PC-3 (cell line): ENCODE measurements at regions not wholly inside any gene's neighbourhood (a gene's known extent, or its start where the extent isn't known, plus 50 kb on each side); places are given as distances from the start of the nearest gene placed in this dataset.
"Not testable (repeated sequence)": the region's sequence is repeated elsewhere in the genome, so short reads cannot be mapped to it uniquely, and the experiment has no call there.

Experiments used
- ATAC-seq: fragments of 200-7000 bp; cut with Tn5 transposase; 2 replicates; pipeline ENCODE4 v1.9.1; 2020; ENCODE audit warnings: mild to moderate bottlenecking, moderate library complexity
- BruUV-seq: library from RNA; stranded (reverse); fragments of 400-500 nt; replicated peaks from 2 replicates; lab custom pipeline; 2021; lab: Mats Ljungman, UMichigan
- CTCF ChIA-PET: fragments of 300-600 bp; sonication (Branson Sonifier 250); formaldehyde crosslinking; loops from one replicate; lab custom pipeline; 2022; ENCODE audit warnings: antibody characterized with exemption; lab: Charles Lee
- POLR2A ChIA-PET: fragments of 300-600 bp; sonication (Branson Sonifier 250); formaldehyde crosslinking; loops from one replicate; lab custom pipeline; 2022; ENCODE audit warnings: antibody characterized with exemption; ENCODE audit not compliant: unreplicated experiment; lab: Charles Lee
- DNase-seq: peaks from one replicate; pipeline ENCODE4 v3.0.0-alpha.2; 2015
- H2AFZ ChIP-seq: fragments of 300-600 bp; sonication (generic); 2 replicates; pipeline ENCODE4 v1.6.0; 2016; ENCODE audit warnings: antibody characterized with exemption, low read length
- H3F3A ChIP-seq: fragments of 300-600 bp; sonication (generic); one replicate; pipeline ENCODE4 v1.6.0; 2017; ENCODE audit warnings: antibody characterized with exemption, low read length, control low read depth, mild to moderate bottlenecking; ENCODE audit not compliant: unreplicated experiment
- H3K27ac ChIP-seq: fragments of 300-600 bp; sonication (generic); 2 replicates; pipeline ENCODE4 v1.5.1; 2016; ENCODE audit warnings: mild to moderate bottlenecking, low read length
- H3K27me3 ChIP-seq: fragments of 300-600 bp; sonication (generic); 2 replicates; pipeline ENCODE4 v1.6.1; 2016; ENCODE audit warnings: low read length, mixed read lengths
- H3K36me3 ChIP-seq: fragments of 300-600 bp; sonication (generic); 2 replicates; pipeline ENCODE4 v1.6.1; 2016; ENCODE audit warnings: low read depth, mixed run types, low read length, mixed read lengths
- H3K4me1 ChIP-seq: fragments of 300-600 bp; sonication (generic); 2 replicates; pipeline ENCODE4 v1.5.1; 2016; ENCODE audit warnings: low read length; ENCODE audit not compliant: insufficient read depth
- H3K4me2 ChIP-seq: fragments of 300-600 bp; sonication (generic); 2 replicates; pipeline ENCODE4 v1.6.0; 2016; ENCODE audit warnings: low read length
- H3K4me3 ChIP-seq: fragments of 300-600 bp; sonication (generic); 2 replicates; pipeline ENCODE4 v1.5.1; 2016; ENCODE audit warnings: mild to moderate bottlenecking, low read length, mixed read lengths
- H3K79me2 ChIP-seq: fragments of 300-600 bp; sonication (generic); 2 replicates; pipeline ENCODE4 v1.6.1; 2017; ENCODE audit warnings: low read length, mixed read lengths
- H3K9ac ChIP-seq: fragments of 300-600 bp; sonication (generic); 2 replicates; pipeline ENCODE4 v1.6.0; 2016; ENCODE audit warnings: mild to moderate bottlenecking, low read length
- H3K9me2 ChIP-seq: fragments of 300-600 bp; sonication (generic); replicated peaks from 2 replicates; pipeline ENCODE4 v1.6.1; 2016; ENCODE audit warnings: mixed run types, low read length, mixed read lengths
- H3K9me3 ChIP-seq: fragments of 300-600 bp; sonication (generic); 2 replicates; pipeline ENCODE4 v1.6.1; 2016; ENCODE audit warnings: low read length, mixed read lengths
- H4K20me1 ChIP-seq: fragments of 300-600 bp; sonication (generic); 2 replicates; pipeline ENCODE4 v1.6.1; 2016; ENCODE audit warnings: low read length, mixed read lengths
- CTCF ChIP-seq: fragments of 300-600 bp; sonication (generic); conservative IDR thresholded peaks from 2 replicates; pipeline ENCODE4 v1.5.1; 2017; ENCODE audit warnings: antibody characterized with exemption, low read depth, mild to moderate bottlenecking, low read length
- EZH2 ChIP-seq: fragments of 300-600 bp; sonication (generic); IDR thresholded peaks from one replicate; pipeline ENCODE4 v1.6.1; 2017; ENCODE audit warnings: antibody characterized with exemption, mild to moderate bottlenecking, low read length; ENCODE audit not compliant: unreplicated experiment
- EZH2phosphoT487 ChIP-seq: fragments of 300-600 bp; sonication (generic); IDR thresholded peaks from 2 replicates; pipeline ENCODE4 v1.6.1; 2018; ENCODE audit warnings: mild to moderate bottlenecking, antibody characterized with exemption, low read length, borderline replicate concordance
- intact Hi-C: fragments of 100-400 bp; cut with micrococcal nuclease; formaldehyde crosslinking; loops from 2 replicates; pipeline ENCODE4 v1.9.0; 2023

- H3K27me3 ChIP-seq, H3K4me2 ChIP-seq, H3F3A ChIP-seq, intact Hi-C loops, H3K36me3 ChIP-seq, H2AFZ ChIP-seq, BruUV-seq, H3K4me3 ChIP-seq, ATAC-seq, H3K9me3 ChIP-seq, POLR2A ChIA-PET, H3K9ac ChIP-seq, H4K20me1 ChIP-seq, DNase-seq, H3K9me2 ChIP-seq, H3K4me1 ChIP-seq, H3K27ac ChIP-seq, CTCF ChIA-PET: not testable (repeated sequence)
- H3K79me2 ChIP-seq: peaks cover 15% of the 10 kb centered on the region
These were observed 117.8 kb downstream of the CRLF3 start for GRCh38 chr17:30706461-30707335.

- H3K9ac ChIP-seq, DNase-seq, H3K4me2 ChIP-seq, H3K4me1 ChIP-seq, H3K4me3 ChIP-seq, POLR2A ChIA-PET, H3K9me2 ChIP-seq, ATAC-seq, H3K9me3 ChIP-seq, intact Hi-C loops, H4K20me1 ChIP-seq, CTCF ChIA-PET, BruUV-seq, H3K36me3 ChIP-seq, H3K27ac ChIP-seq, H3K27me3 ChIP-seq, H2AFZ ChIP-seq, H3F3A ChIP-seq: not testable (repeated sequence)
- H3K79me2 ChIP-seq: peaks cover 12% of the 10 kb centered on the region
These were observed 118.5 kb downstream of the CRLF3 start for GRCh38 chr17:30706004-30706403.

- no peak for DNase-seq
- CTCF ChIA-PET: no interaction called here
These were observed 122.9 kb downstream of the CRLF3 start for GRCh38 chr17:30701498-30701989.

GRCh38 chr17:30700833-30701232 is 123.7 kb downstream of the CRLF3 start:
- BruUV-seq, H3K9ac ChIP-seq, ATAC-seq, H3K4me3 ChIP-seq, H3K9me3 ChIP-seq, H3K79me2 ChIP-seq, H3F3A ChIP-seq, H3K27me3 ChIP-seq, H3K4me1 ChIP-seq, H3K27ac ChIP-seq, H3K4me2 ChIP-seq, H3K36me3 ChIP-seq, intact Hi-C loops, POLR2A ChIA-PET, CTCF ChIA-PET, H4K20me1 ChIP-seq, DNase-seq, H2AFZ ChIP-seq, H3K9me2 ChIP-seq: not testable (repeated sequence)

More at GRCh38 chr17:30701498-30701989, 122.9 kb downstream of the CRLF3 start:
- no peak overlapping the region for H3K4me3 ChIP-seq
- no peaks in the 10 kb centered on the region for H3K4me1 ChIP-seq
- BruUV-seq: no TSS peak
- H4K20me1 ChIP-seq: no peaks in the 10 kb centered on the region
- no peaks in the 10 kb centered on the region for H3K79me2 ChIP-seq
- H3K4me2 ChIP-seq: no peak overlapping the region
- intact Hi-C loops: no loop called here
- H3F3A ChIP-seq: no peaks in the 10 kb centered on the region
- H3K9me2 ChIP-seq: no peaks in the 10 kb centered on the region
- H3K9me3 ChIP-seq: no peaks in the 10 kb centered on the region
- TF ChIP-seq EZH2 (no peak), EZH2phosphoT487 (no peak), CTCF (no peak)
- no peaks in the 10 kb centered on the region for H3K36me3 ChIP-seq
- H2AFZ ChIP-seq: no peak overlapping the region
- no peak overlapping the region for H3K9ac ChIP-seq
- H3K27me3 ChIP-seq: no peaks in the 10 kb centered on the region
- no peak overlapping the region for H3K27ac ChIP-seq
- no peak for ATAC-seq
- POLR2A ChIA-PET: no interaction called here
